Lung (tissue), 11 donors: ENCODE measurements at regions not wholly inside any gene's neighbourhood (a gene's known extent, or its start where the extent isn't known, plus 50 kb on each side); places are given as distances from the start of the nearest gene placed in this dataset.
"Not testable (repeated sequence)": the region's sequence is repeated elsewhere in the genome, so short reads cannot be mapped to it uniquely, and the experiment has no call there.

ENCODE experiments used
- ATAC-seq: fragments of 200-7000 bp; cut with Tn5 transposase; one replicate; pipeline ENCODE4 v1.9.1; 2020; ENCODE audit warnings: moderate number of reproducible peaks; ENCODE audit not compliant: insufficient read depth, low FRiP score
- DNase-seq, 3 donors: peaks; one replicate each; pipeline ENCODE4 v3.0.0-alpha.2; 2013 to 2017
- H3K27ac ChIP-seq, 2 donors: one replicate each; pipeline ENCODE4 v1.5.1; 2013; ENCODE audit warnings: mild to moderate bottlenecking in 2 of 2, moderate library complexity in 2 of 2, control low read depth in 1 of 2, inconsistent platforms in 1 of 2, low read depth in 1 of 2, low read length in 1 of 2
- H3K27me3 ChIP-seq, 3 donors: one replicate each; pipeline ENCODE4 v1.5.1; 2013; ENCODE audit warnings: low read length in 2 of 3; ENCODE audit not compliant: control insufficient read depth in 3 of 3, insufficient read depth in 3 of 3
- H3K36me3 ChIP-seq, 4 donors: one replicate each; pipeline ENCODE4 v1.5.1; 2013; ENCODE audit warnings: low read length in 4 of 4, mild to moderate bottlenecking in 1 of 4, moderate library complexity in 1 of 4; ENCODE audit not compliant: control insufficient read depth in 4 of 4, insufficient read depth in 4 of 4
- H3K4me1 ChIP-seq, 5 donors: one replicate each; pipeline ENCODE4 v1.5.1; 2013; ENCODE audit warnings: low read length in 5 of 5, mild to moderate bottlenecking in 2 of 5, moderate library complexity in 1 of 5; ENCODE audit not compliant: control insufficient read depth in 5 of 5, insufficient read depth in 5 of 5
- H3K4me3 ChIP-seq: one replicate; pipeline ENCODE4 v1.5.1; 2013; ENCODE audit warnings: mild to moderate bottlenecking, control low read depth, moderate library complexity
- H3K9ac ChIP-seq, 2 donors: one replicate each; pipeline ENCODE4 v1.5.1; 2013; ENCODE audit warnings: low read length in 2 of 2, control low read depth in 1 of 2; ENCODE audit not compliant: insufficient read depth in 1 of 2
- H3K9me3 ChIP-seq, 4 donors: one replicate each; pipeline ENCODE4 v1.5.1; 2013; ENCODE audit warnings: low read length in 3 of 4, mild to moderate bottlenecking in 1 of 4, moderate library complexity in 1 of 4; ENCODE audit not compliant: control insufficient read depth in 4 of 4, insufficient read depth in 3 of 4
- CTCF ChIP-seq: IDR thresholded peaks from 2 replicates; pipeline ENCODE4 v1.5.1; 2012; ENCODE audit warnings: mild to moderate bottlenecking; ENCODE audit errors: control extremely low read depth, extremely low read depth
- WGBS, 2 donors: extraction: QIAGEN DNeasy Blood & Tissue Kit; methylation state at CpG; one replicate each; pipeline ENCODE4 v1.1.7; 2013; 5-methylcytosine and 5-hydroxymethylcytosine counted together
- donor health status: control.
- donor health status: control.
- donor health status: Bipolar disorder and iron deficiency.
- donor health status: healthy.
- donor health status: DM: yes; HTN: yes; CAD: no.

- Histone ChIP-seq H3K27me3 (no peaks in the 10 kb centered on the region), H3K36me3 (no peaks in the 10 kb centered on the region), H3K4me3 (no peak overlapping the region), H3K27ac (no peak overlapping the region), H3K9ac (no peak overlapping the region), H3K9me3 (no peaks in the 10 kb centered on the region), H3K4me1 (peaks cover 0 to 16% (median 0%) of the 10 kb centered on the region in 5 donors)
- 63 to 78% methylated on average over 2 of the region's 2 CpGs for WGBS, 2 donors
- no peak for DNase-seq
- no peak for TF ChIP-seq CTCF
- no peak for ATAC-seq
Observed at GRCh38 chr6:160883560-160883959, 108.0 kb upstream of the MAP3K4 start.

GRCh38 chr6:160883999-160884398, 107.6 kb upstream of the MAP3K4 start:
- ATAC-seq = no peak
- Histone ChIP-seq H3K4me3 (no peak overlapping the region), H3K27me3 (no peaks in the 10 kb centered on the region), H3K4me1 (peaks cover 0 to 16% (median 0%) of the 10 kb centered on the region in 5 donors), H3K27ac (no peak overlapping the region), H3K9ac (no peak overlapping the region), H3K36me3 (no peaks in the 10 kb centered on the region), H3K9me3 (no peaks in the 10 kb centered on the region)
- TF ChIP-seq CTCF = no peak
- WGBS, 2 donors = 77% methylated on average over 4 of the region's 4 CpGs
- no peak for DNase-seq

- H3K27me3 ChIP-seq, DNase-seq, ATAC-seq, H3K4me1 ChIP-seq, H3K36me3 ChIP-seq, H3K4me3 ChIP-seq, H3K27ac ChIP-seq, H3K9ac ChIP-seq, H3K9me3 ChIP-seq: not testable (repeated sequence)
- WGBS, 2 donors = 71 to 74% methylated on average over 1 of the region's 1 CpG
Observed at GRCh38 chr6:160889148-160889547, 102.4 kb upstream of the MAP3K4 start.

DNA sequence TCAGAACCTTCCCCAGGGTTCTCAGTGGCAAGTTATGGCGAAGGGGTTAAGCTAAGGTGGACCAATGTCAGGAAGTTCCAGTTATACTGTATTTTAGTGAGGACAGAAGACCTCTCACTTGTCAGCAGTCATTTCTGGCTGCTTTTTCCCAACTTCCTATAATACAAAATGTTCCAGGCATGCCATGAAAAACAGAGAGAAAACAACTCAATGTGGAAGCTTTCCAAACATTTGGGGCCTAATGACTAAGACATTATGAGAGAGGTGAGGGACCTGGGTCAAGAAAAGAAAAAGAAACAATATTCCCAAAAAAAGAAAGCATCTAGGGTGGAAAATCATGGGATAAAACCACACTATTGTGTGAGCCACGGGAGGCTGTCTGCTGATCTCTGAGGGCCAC, 99.9 kb upstream of the MAP3K4 start:
- DNase-seq = no peak
- TF ChIP-seq CTCF = no peak
- no peaks in the 10 kb centered on the region for H3K9me3 ChIP-seq
- no peak for ATAC-seq
- H3K36me3 ChIP-seq = no peaks in the 10 kb centered on the region
- no peaks in the 10 kb centered on the region for H3K4me1 ChIP-seq
- 86 to 89% methylated on average over 2 of the region's 2 CpGs for WGBS, 2 donors
- no peak overlapping the region for H3K4me3 ChIP-seq
- H3K27me3 ChIP-seq = no peaks in the 10 kb centered on the region
- no peak overlapping the region for H3K27ac ChIP-seq
- no peak overlapping the region for H3K9ac ChIP-seq
